Stimulated activated CD8-positive, alpha-beta memory T cell treated with anti-CD3 and anti-CD28 coated beads, Interleukin-4, amount 100 ng/mL, for 48 hours (primary cell): ENCODE measurements at regions not wholly inside any gene's neighbourhood (a gene's known extent, or its start where the extent isn't known, plus 50 kb on each side); places are given as distances from the start of the nearest gene placed in this dataset.
A peak's percentile ranks its signal among the peaks of the same experiment; 100 is the strongest.

Experiments
- DNase-seq: peaks from one replicate; pipeline ENCODE4 v3.0.0-alpha.2; 2020

- no peak for DNase-seq
These were observed 179.4 kb downstream of the GATA3 start for GRCh38 chr10:8233832-8234259.

GRCh38 chr10:8235253-8236027 lies 181.0 kb downstream of the GATA3 start:
- DNase-seq, result no peak

- DNase-seq, result peak; percentile 56
These were observed 184.5 kb downstream of the GATA3 start for GRCh38 chr10:8238986-8239385.

- DNase-seq, result no peak
These were observed 186.4 kb downstream of the GATA3 start for GRCh38 chr10:8240861-8241260.

GRCh38 chr10:8242295-8242872 lies 187.9 kb downstream of the GATA3 start:
- DNase-seq, result peak; percentile 76

GRCh38 chr10:8245131-8245813 lies 190.8 kb downstream of the GATA3 start:
- no peak for DNase-seq

- no peak for DNase-seq
These were observed 191.3 kb downstream of the GATA3 start for GRCh38 chr10:8245814-8246142.

GRCh38 chr10:8246548-8246947 lies 192.1 kb downstream of the GATA3 start:
- DNase-seq, result no peak

- DNase-seq, result no peak
These were observed 192.7 kb downstream of the GATA3 start for GRCh38 chr10:8247191-8247590.

GRCh38 chr10:8248868-8249267 lies 194.4 kb downstream of the GATA3 start:
- no peak for DNase-seq

- no peak for DNase-seq
These were observed 199.9 kb downstream of the GATA3 start for GRCh38 chr10:8254350-8254749.

GRCh38 chr10:8255301-8255700 lies 200.8 kb downstream of the GATA3 start:
- no peak for DNase-seq

GRCh38 chr10:8260645-8261044 lies 206.2 kb downstream of the GATA3 start:
- no peak for DNase-seq

GRCh38 chr10:8262317-8262716 lies 207.8 kb downstream of the GATA3 start:
- DNase-seq, result no peak

GRCh38 chr10:8269976-8270375 lies 215.5 kb downstream of the GATA3 start:
- no peak for DNase-seq

- no peak for DNase-seq
These were observed 218.4 kb downstream of the GATA3 start for GRCh38 chr10:8272794-8273425.

- DNase-seq, result no peak
These were observed 219.3 kb downstream of the GATA3 start for GRCh38 chr10:8273749-8274148.

- no peak for DNase-seq
These were observed 221.4 kb downstream of the GATA3 start for GRCh38 chr10:8275911-8276310.

- peak; percentile 48 for DNase-seq
These were observed 223.6 kb downstream of the GATA3 start for GRCh38 chr10:8278099-8278498.

- DNase-seq, result no peak
These were observed 225.1 kb downstream of the GATA3 start for GRCh38 chr10:8279598-8279997.

GRCh38 chr10:8280946-8281345 lies 226.5 kb downstream of the GATA3 start:
- DNase-seq, result no peak

- no peak for DNase-seq
These were observed 227.9 kb downstream of the GATA3 start for GRCh38 chr10:8282340-8282739.

- DNase-seq, result no peak
These were observed 228.8 kb downstream of the GATA3 start for GRCh38 chr10:8283166-8283905.
